IMR-90 (cell line): ENCODE measurements at regions not wholly inside any gene's neighbourhood (a gene's known extent, or its start where the extent isn't known, plus 50 kb on each side); places are given as distances from the start of the nearest gene placed in this dataset.
"Not testable (repeated sequence)": the region's sequence is repeated elsewhere in the genome, so short reads cannot be mapped to it uniquely, and the experiment has no call there.

ENCODE experiments used
- ATAC-seq: fragments of 200-7000 bp; cut with Tn5 transposase; 2 replicates; pipeline ENCODE4 v1.9.1; 2020; ENCODE audit warnings: low read depth, mild to moderate bottlenecking, moderate library complexity
- BruUV-seq: library from RNA; stranded (reverse); fragments of 400-500 nt; replicated peaks from 2 replicates; lab custom pipeline; 2021; lab: Mats Ljungman, UMichigan
- CTCF ChIA-PET: fragments of 300-600 bp; formaldehyde crosslinking; extraction: SDS; loops from one replicate; lab custom pipeline; 2021; ENCODE audit warnings: antibody characterized with exemption; lab: Yijun Ruan, JAX
- POLR2A ChIA-PET: fragments of 300-600 bp; sonication (Branson Sonifier 250); formaldehyde crosslinking; loops from one replicate; lab custom pipeline; 2022; ENCODE audit warnings: antibody characterized with exemption; ENCODE audit not compliant: unreplicated experiment; lab: Charles Lee
- DNase-seq: peaks from one replicate; pipeline ENCODE4 v3.0.0; 2013
- H2AFZ ChIP-seq: replicated peaks from 2 replicates; pipeline ENCODE3; 2013; ENCODE audit warnings: low read length, mild to moderate bottlenecking; ENCODE audit not compliant: poor library complexity
- H2AK5ac ChIP-seq: 2 replicates; pipeline ENCODE4 v1.6.1; 2013; ENCODE audit warnings: low read depth, low read length, inconsistent platforms
- H2AK9ac ChIP-seq: replicated peaks from 2 replicates; pipeline ENCODE3; 2013; ENCODE audit warnings: mild to moderate bottlenecking, low read depth, low read length, moderate library complexity; ENCODE audit not compliant: poor library complexity
- H2BK120ac ChIP-seq: 2 replicates; pipeline ENCODE4 v1.6.1; 2013; ENCODE audit warnings: low read depth, low read length, inconsistent platforms
- H2BK15ac ChIP-seq: 3 replicates; pipeline ENCODE4 v1.6.1; 2013; ENCODE audit warnings: low read depth, low read length, inconsistent platforms
- H2BK20ac ChIP-seq: 2 replicates; pipeline ENCODE4 v1.6.1; 2013; ENCODE audit warnings: low read depth, mild to moderate bottlenecking, inconsistent platforms, low read length, moderate library complexity
- H2BK5ac ChIP-seq: 2 replicates; pipeline ENCODE4 v1.6.1; 2013; ENCODE audit warnings: mild to moderate bottlenecking, low read depth, low read length, inconsistent platforms; ENCODE audit not compliant: poor library complexity, severe bottlenecking
- H3K14ac ChIP-seq: replicated peaks from 2 replicates; pipeline ENCODE4 v1.6.1; 2013; ENCODE audit warnings: low read depth, low read length, inconsistent platforms
- H3K18ac ChIP-seq: 2 replicates; pipeline ENCODE4 v1.6.1; 2013; ENCODE audit warnings: low read depth, low read length, control low read depth
- H3K23ac ChIP-seq: 2 replicates; pipeline ENCODE4 v1.6.1; 2013; ENCODE audit warnings: low read depth, low read length, inconsistent platforms
- H3K27ac ChIP-seq: 2 replicates; pipeline ENCODE4 v1.5.1; 2013; ENCODE audit warnings: mild to moderate bottlenecking, control low read depth, low read length; ENCODE audit not compliant: insufficient read depth
- H3K27me3 ChIP-seq: 2 replicates; pipeline ENCODE4 v1.6.1; 2013; ENCODE audit warnings: low read length; ENCODE audit not compliant: control insufficient read depth, insufficient read depth
- H3K36me3 ChIP-seq: 2 replicates; pipeline ENCODE4 v1.6.1; 2013; ENCODE audit warnings: low read length, mixed read lengths; ENCODE audit not compliant: control insufficient read depth, insufficient read depth
- H3K4ac ChIP-seq: 2 replicates; pipeline ENCODE4 v1.6.1; 2013; ENCODE audit warnings: low read depth, low read length, inconsistent platforms
- H3K4me1 ChIP-seq: 2 replicates; pipeline ENCODE4 v1.6.1; 2013; ENCODE audit warnings: low read length, mixed read lengths; ENCODE audit not compliant: control insufficient read depth, insufficient read depth
- H3K4me2 ChIP-seq: 2 replicates; pipeline ENCODE4 v1.6.1; 2013; ENCODE audit warnings: low read depth, mild to moderate bottlenecking, control low read depth, low read length, moderate library complexity
- H3K4me3 ChIP-seq: 2 replicates; pipeline ENCODE4 v1.5.1; 2013; ENCODE audit warnings: low read depth, mild to moderate bottlenecking, control low read depth, low read length, moderate library complexity; ENCODE audit not compliant: insufficient read depth
- H3K56ac ChIP-seq: 2 replicates; pipeline ENCODE4 v1.6.1; 2013; ENCODE audit warnings: low read length, inconsistent platforms; ENCODE audit not compliant: insufficient read depth; ENCODE audit errors: extremely low read depth
- H3K79me1 ChIP-seq, 2 experiments: 2 replicates each; pipeline ENCODE4 v1.6.1; 2013; ENCODE audit warnings: low read length in 2 of 2, inconsistent platforms in 1 of 2, low read depth in 1 of 2
- H3K9ac ChIP-seq: 2 replicates; pipeline ENCODE4 v1.6.1; 2013; ENCODE audit warnings: low read depth, low read length, control low read depth
- H3K9me1 ChIP-seq: 2 replicates; pipeline ENCODE4 v1.6.1; 2013; ENCODE audit warnings: low read length, inconsistent platforms; ENCODE audit not compliant: insufficient read depth
- H3K9me3 ChIP-seq: 2 replicates; pipeline ENCODE4 v1.6.1; 2013; ENCODE audit warnings: low read length; ENCODE audit not compliant: control insufficient read depth, insufficient read depth
- H4K20me1 ChIP-seq: 2 replicates; pipeline ENCODE4 v1.6.1; 2013; ENCODE audit warnings: low read length, inconsistent platforms; ENCODE audit not compliant: insufficient read depth
- H4K5ac ChIP-seq: 2 replicates; pipeline ENCODE4 v1.6.1; 2013; ENCODE audit warnings: mild to moderate bottlenecking, low read depth, low read length, control low read depth
- H4K8ac ChIP-seq, 2 experiments: 2 replicates each; pipeline ENCODE4 v1.6.1; 2013; ENCODE audit warnings: low read depth in 2 of 2, low read length in 2 of 2, control low read depth in 1 of 2, inconsistent platforms in 1 of 2
- H4K91ac ChIP-seq: 2 replicates; pipeline ENCODE4 v1.6.1; 2013; ENCODE audit warnings: low read depth, low read length, inconsistent platforms; ENCODE audit not compliant: insufficient read depth
- FOS ChIP-seq: fragments of 150-350 bp; IDR thresholded peaks from 2 replicates; pipeline ENCODE4 v1.6.1; 2016; ENCODE audit warnings: low read depth, low read length
- MAFK ChIP-seq: IDR thresholded peaks from 2 replicates; pipeline ENCODE4 v1.6.1; 2012; ENCODE audit warnings: low read depth, low read length, improper control_type of control experiment
- MAZ ChIP-seq: IDR thresholded peaks from 2 replicates; pipeline ENCODE4 v1.6.1; 2012; ENCODE audit warnings: low read depth, mild to moderate bottlenecking, low read length, improper control_type of control experiment, moderate library complexity, borderline replicate concordance
- SMC3 ChIP-seq: fragments of 150-350 bp; IDR thresholded peaks from 2 replicates; pipeline ENCODE4 v1.6.1; 2016; ENCODE audit warnings: low read depth, mild to moderate bottlenecking, antibody characterized with exemption, low read length, moderate library complexity
- WGBS, 2 experiments: methylation state at CpG; one replicate each; pipeline versions ENCODE4 v1.1.5 to v1.1.7; 2013; ENCODE audit warnings: missing lambda C conversion rate in 2 of 2; ENCODE audit not compliant: insufficient read length in 1 of 2; ENCODE audit errors: extremely low coverage in 2 of 2; 5-methylcytosine and 5-hydroxymethylcytosine counted together
- dilution Hi-C: fragments of 300-500 bp; cut with HindIII; formaldehyde crosslinking; loops from one replicate; pipeline ENCODE4 v1.14.3; 2018; ENCODE audit warnings: low sequenced_read_pairs; ENCODE audit not compliant: unreplicated experiment
- in situ Hi-C: fragments of 300-500 bp; cut with MboI; formaldehyde crosslinking; loops from 3 replicates; pipeline ENCODE4 v1.14.3; 2019; ENCODE audit warnings: low sequenced_read_pairs, inconsistent platforms, mixed read lengths
- intact Hi-C: fragments of 100-400 bp; cut with micrococcal nuclease; formaldehyde crosslinking; loops from 2 replicates; pipeline ENCODE4 v1.10.0; 2022

GRCh38 chr14:106635569-106635968, 1109.2 kb downstream of the TMEM121 start:
- Histone ChIP-seq H2AFZ (no peak overlapping the region), H3K36me3 (no peaks in the 10 kb centered on the region), H3K4me3 (no peak overlapping the region), H3K79me1 (no peaks in the 10 kb centered on the region), H3K56ac (no peak overlapping the region), H2AK9ac (no peak overlapping the region), H2BK15ac (no peak overlapping the region), H2BK20ac (no peak overlapping the region), H3K4ac (no peak overlapping the region), H3K27me3 (no peaks in the 10 kb centered on the region), H3K9me1 (no peaks in the 10 kb centered on the region), H4K20me1 (no peaks in the 10 kb centered on the region), H2BK120ac (no peak overlapping the region), H3K14ac (no peak overlapping the region), H3K4me1 (no peaks in the 10 kb centered on the region), H4K8ac (no peak overlapping the region), H2BK5ac (no peak overlapping the region), H3K23ac (no peak overlapping the region), H3K9me3 (peaks cover 16% of the 10 kb centered on the region), H3K18ac (no peak overlapping the region), H4K5ac (no peak overlapping the region), H3K27ac (no peak overlapping the region), H3K4me2 (no peak overlapping the region), H4K91ac (no peak overlapping the region), H3K9ac (no peak overlapping the region), H2AK5ac (no peak overlapping the region)
- no peak for TF ChIP-seq SMC3
- TF ChIP-seq MAFK: no peak
- TF ChIP-seq MAZ: no peak
- TF ChIP-seq FOS: no peak
- POLR2A ChIA-PET: no interaction called here
- DNase-seq (no peak), ATAC-seq (no peak)
- WGBS, 2 experiments: no CpG with 5 or more reads among the region's 4 CpGs
- intact Hi-C loops: no loop called here
- no TSS peak for BruUV-seq
- CTCF ChIA-PET: no interaction called here
- dilution Hi-C loops: no loop called here
- in situ Hi-C loops: no loop called here

- H2AK5ac ChIP-seq, H2AFZ ChIP-seq, H3K4ac ChIP-seq, H2BK120ac ChIP-seq, H3K4me2 ChIP-seq, H3K9me1 ChIP-seq, DNase-seq, intact Hi-C loops, H3K36me3 ChIP-seq, H3K79me1 ChIP-seq, H3K9ac ChIP-seq, H4K91ac ChIP-seq, ATAC-seq, H2BK5ac ChIP-seq, POLR2A ChIA-PET, H3K18ac ChIP-seq, H3K56ac ChIP-seq, H2AK9ac ChIP-seq, H4K20me1 ChIP-seq, H4K5ac ChIP-seq, BruUV-seq, H3K27me3 ChIP-seq, CTCF ChIA-PET, H4K8ac ChIP-seq, in situ Hi-C loops, dilution Hi-C loops, H3K4me3 ChIP-seq, H3K23ac ChIP-seq, H3K27ac ChIP-seq, H3K14ac ChIP-seq, H2BK15ac ChIP-seq, H3K4me1 ChIP-seq, H2BK20ac ChIP-seq: not testable (repeated sequence)
- WGBS, 2 experiments: 40% methylated on average over 1 of the region's 25 CpGs; no CpG with 5 or more reads in 1 of the 2 experiments
- H3K9me3 ChIP-seq: peaks cover 12% of the 10 kb centered on the region
Observed at GRCh38 chr14:106638786-106639452, 1112.5 kb downstream of the TMEM121 start.
